Chondrocyte (in vitro differentiated cells): ENCODE measurements at regions not wholly inside any gene's neighbourhood (a gene's known extent, or its start where the extent isn't known, plus 50 kb on each side); places are given as distances from the start of the nearest gene placed in this dataset.

ENCODE experiments used
- DNase-seq: peaks from one replicate; pipeline ENCODE4 v3.0.0; 2021; ENCODE audit warnings: mixed read lengths, low spot score
- H3K27ac Mint-ChIP-seq: one replicate; pipeline ENCODE4 v1.8.0; 2021; ENCODE audit warnings: mild to moderate bottlenecking, moderate library complexity, mixed read lengths; ENCODE audit not compliant: unreplicated experiment
- H3K27me3 Mint-ChIP-seq: 2 replicates; pipeline ENCODE4 v1.8.0; 2021; ENCODE audit warnings: low read depth, mixed read lengths
- H3K36me3 Mint-ChIP-seq: 2 replicates; pipeline ENCODE4 v1.8.0; 2021; ENCODE audit warnings: low read depth, mixed read lengths
- H3K4me1 Mint-ChIP-seq: 2 replicates; pipeline ENCODE4 v1.8.0; 2021; ENCODE audit warnings: low read depth, mild to moderate bottlenecking, mixed read lengths
- H3K4me3 Mint-ChIP-seq: one replicate; pipeline ENCODE4 v1.8.0; 2021; ENCODE audit warnings: mild to moderate bottlenecking, moderate library complexity, mixed read lengths; ENCODE audit not compliant: unreplicated experiment
- H3K9me3 Mint-ChIP-seq: 2 replicates; pipeline ENCODE4 v1.8.0; 2021; ENCODE audit warnings: low read depth, mixed read lengths
- TF ChIP-seq, protein P1 (sequence below): fragments of 200-600 bp; sonication (generic); IDR thresholded peaks from 2 replicates; pipeline ENCODE4 v1.5.0; 2021; ENCODE audit warnings: antibody characterized with exemption, mild to moderate bottlenecking, moderate library complexity

DNA sequence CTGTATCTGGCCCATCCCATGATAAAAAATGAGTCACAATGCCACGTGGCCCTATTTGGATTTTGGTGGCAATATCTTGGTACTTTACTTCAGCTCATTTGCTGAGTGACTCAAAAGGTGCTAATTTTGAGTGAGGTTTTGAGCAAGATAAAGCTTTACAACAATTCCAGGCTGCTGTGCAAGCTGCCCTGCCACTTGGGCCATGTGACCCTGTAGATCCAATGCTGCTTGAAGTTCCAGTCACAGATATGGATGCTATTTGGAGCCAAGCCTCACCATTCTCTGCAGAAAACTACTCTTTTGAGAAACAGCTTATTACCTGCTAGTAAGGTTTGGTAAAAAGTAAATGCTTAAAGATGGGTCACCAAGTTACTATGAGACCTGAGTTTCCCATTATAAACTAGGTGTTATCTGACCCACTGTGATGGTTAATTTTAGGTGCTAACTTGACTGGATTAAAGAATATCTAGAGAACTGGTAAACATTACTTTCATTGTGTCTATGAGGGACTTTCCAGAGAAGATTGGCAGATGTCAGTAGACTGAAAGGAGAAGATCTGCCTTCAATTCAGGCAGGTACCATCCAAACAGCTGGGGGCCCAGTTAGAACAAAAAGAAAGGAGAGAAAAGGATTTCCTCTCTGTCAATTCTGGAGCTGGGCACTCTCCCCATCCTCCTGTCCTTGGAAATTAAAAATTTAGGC, 1083.9 kb downstream of the DIPK2A start:
- H3K27ac Mint-ChIP-seq: no peak overlapping the region
- TF ChIP-seq, protein P1, sequence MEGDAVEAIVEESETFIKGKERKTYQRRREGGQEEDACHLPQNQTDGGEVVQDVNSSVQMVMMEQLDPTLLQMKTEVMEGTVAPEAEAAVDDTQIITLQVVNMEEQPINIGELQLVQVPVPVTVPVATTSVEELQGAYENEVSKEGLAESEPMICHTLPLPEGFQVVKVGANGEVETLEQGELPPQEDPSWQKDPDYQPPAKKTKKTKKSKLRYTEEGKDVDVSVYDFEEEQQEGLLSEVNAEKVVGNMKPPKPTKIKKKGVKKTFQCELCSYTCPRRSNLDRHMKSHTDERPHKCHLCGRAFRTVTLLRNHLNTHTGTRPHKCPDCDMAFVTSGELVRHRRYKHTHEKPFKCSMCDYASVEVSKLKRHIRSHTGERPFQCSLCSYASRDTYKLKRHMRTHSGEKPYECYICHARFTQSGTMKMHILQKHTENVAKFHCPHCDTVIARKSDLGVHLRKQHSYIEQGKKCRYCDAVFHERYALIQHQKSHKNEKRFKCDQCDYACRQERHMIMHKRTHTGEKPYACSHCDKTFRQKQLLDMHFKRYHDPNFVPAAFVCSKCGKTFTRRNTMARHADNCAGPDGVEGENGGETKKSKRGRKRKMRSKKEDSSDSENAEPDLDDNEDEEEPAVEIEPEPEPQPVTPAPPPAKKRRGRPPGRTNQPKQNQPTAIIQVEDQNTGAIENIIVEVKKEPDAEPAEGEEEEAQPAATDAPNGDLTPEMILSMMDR: no peak
- DNase-seq: no peak
- H3K4me3 Mint-ChIP-seq: no peak overlapping the region
- no peaks in the 10 kb centered on the region for H3K36me3 Mint-ChIP-seq
- peaks cover 1% of the 10 kb centered on the region for H3K9me3 Mint-ChIP-seq
- H3K27me3 Mint-ChIP-seq: no peaks in the 10 kb centered on the region
- no peaks in the 10 kb centered on the region for H3K4me1 Mint-ChIP-seq

DNA sequence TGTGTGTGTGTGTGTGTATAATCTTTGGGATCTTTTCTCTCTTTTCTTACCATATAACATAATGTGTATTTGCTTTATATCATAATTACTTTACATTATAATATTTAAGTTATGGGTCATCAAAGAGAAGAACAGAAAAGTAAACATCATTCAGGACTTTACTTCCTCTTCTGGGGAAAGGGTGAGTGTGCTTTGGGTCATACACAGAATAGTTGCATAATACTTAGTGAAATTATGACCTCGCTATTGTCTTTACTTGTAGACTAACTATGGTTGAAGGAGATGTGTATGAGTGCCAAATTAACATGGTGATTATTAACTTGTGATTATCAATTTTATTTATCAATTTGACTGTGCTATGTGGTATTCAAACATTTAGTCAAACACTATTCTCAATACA, 1086.9 kb downstream of the DIPK2A start:
- DNase-seq: no peak
- peaks cover 16% of the 10 kb centered on the region for H3K9me3 Mint-ChIP-seq
- TF ChIP-seq, protein P1: no peak
- no peak overlapping the region for H3K27ac Mint-ChIP-seq
- H3K4me1 Mint-ChIP-seq: no peaks in the 10 kb centered on the region
- no peaks in the 10 kb centered on the region for H3K36me3 Mint-ChIP-seq
- H3K4me3 Mint-ChIP-seq: no peak overlapping the region
- no peaks in the 10 kb centered on the region for H3K27me3 Mint-ChIP-seq

DNA sequence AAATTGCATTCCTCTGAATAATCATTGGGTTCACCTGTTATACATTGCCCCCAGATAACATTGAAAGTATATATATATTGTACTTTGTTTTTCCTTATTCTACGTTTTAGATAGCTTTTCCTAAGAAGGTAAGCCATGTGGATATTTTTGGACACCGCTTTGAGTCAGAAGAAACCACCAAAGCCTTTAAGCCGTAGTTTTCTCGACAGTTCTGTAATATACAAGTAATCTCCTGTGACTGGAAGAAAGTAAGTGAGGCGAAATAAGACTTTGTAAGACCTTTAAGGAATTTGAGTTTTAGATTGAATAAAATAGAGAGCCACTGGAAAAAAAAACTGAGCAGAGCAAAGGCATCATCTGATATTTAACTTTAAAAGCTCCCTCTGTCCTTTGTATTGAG, 1092.0 kb downstream of the DIPK2A start:
- Mint-ChIP-seq H3K4me1 (no peaks in the 10 kb centered on the region), H3K27me3 (no peaks in the 10 kb centered on the region), H3K4me3 (no peak overlapping the region), H3K9me3 (peaks cover 25% of the 10 kb centered on the region), H3K36me3 (no peaks in the 10 kb centered on the region), H3K27ac (no peak overlapping the region)
- DNase-seq: no peak
- TF ChIP-seq, protein P1: no peak

DNA sequence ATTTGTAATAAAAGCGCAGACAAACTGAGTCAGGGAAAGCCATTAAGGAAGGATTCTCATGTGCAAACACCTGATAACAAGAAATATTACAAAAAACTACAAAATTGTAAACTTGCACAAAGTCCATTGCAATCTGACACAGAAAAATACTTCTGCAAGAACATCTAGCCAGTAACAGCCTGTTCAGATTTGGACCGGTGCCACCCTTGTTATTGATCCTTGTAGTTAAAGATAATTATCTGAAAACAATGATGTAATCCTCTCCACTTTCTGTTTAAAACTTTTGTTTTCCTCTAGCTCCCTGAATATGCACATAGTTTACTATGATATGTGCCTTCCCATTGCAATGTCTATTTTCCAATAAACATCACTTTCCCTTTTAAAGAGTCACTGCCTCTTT, 1090.2 kb downstream of the PLOD2 start:
- H3K36me3 Mint-ChIP-seq: peaks cover 1% of the 10 kb centered on the region
- H3K27ac Mint-ChIP-seq: no peak overlapping the region
- DNase-seq: no peak
- peaks cover 6% of the 10 kb centered on the region for H3K9me3 Mint-ChIP-seq
- TF ChIP-seq, protein P1: no peak
- H3K4me3 Mint-ChIP-seq: no peak overlapping the region
- no peaks in the 10 kb centered on the region for H3K4me1 Mint-ChIP-seq
- no peaks in the 10 kb centered on the region for H3K27me3 Mint-ChIP-seq

DNA sequence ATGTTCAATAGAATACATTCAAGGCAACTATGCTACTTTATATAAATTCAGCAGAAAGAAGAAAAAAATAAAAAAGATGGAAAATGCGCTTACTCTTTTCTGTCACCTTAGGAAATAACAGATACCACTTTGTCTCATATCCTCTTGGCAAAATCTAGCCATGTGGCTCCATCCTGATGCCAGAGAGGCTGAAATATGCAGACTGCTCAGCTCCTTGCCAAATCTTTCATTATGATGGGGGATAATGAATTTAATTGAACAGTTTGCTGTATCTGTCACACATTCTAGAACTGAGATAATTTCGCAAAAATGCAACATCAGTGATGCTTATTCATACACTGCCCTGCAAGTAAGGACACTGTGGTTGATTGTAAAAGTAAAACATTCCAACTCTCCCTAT, 1081.5 kb downstream of the PLOD2 start:
- H3K27ac Mint-ChIP-seq: no peak overlapping the region
- no peaks in the 10 kb centered on the region for H3K4me1 Mint-ChIP-seq
- H3K4me3 Mint-ChIP-seq: no peak overlapping the region
- H3K36me3 Mint-ChIP-seq: no peaks in the 10 kb centered on the region
- no peak for DNase-seq
- H3K27me3 Mint-ChIP-seq: peaks cover 6% of the 10 kb centered on the region
- TF ChIP-seq, protein P1: no peak
- H3K9me3 Mint-ChIP-seq: no peaks in the 10 kb centered on the region
